B cell (primary cell): ENCODE measurements at regions not wholly inside any gene's neighbourhood (a gene's known extent, or its start where the extent isn't known, plus 50 kb on each side); places are given as distances from the start of the nearest gene placed in this dataset.

Experiments
- ATAC-seq: fragments of 200-7000 bp; cut with Tn5 transposase; one replicate; pipeline ENCODE4 v1.10.0; 2021; ENCODE audit warnings: low read depth, mild to moderate bottlenecking, moderate number of reproducible peaks, moderate library complexity
- CTCF ChIA-PET: fragments of 350-600 bp; sonication (Branson Sonifier 250); formaldehyde crosslinking; loops from one replicate; lab custom pipeline; 2021; ENCODE audit warnings: antibody characterized with exemption, inconsistent platforms; lab: Charles Lee
- POLR2A ChIA-PET: fragments of 350-600 bp; sonication (Branson Sonifier 250); formaldehyde crosslinking; loops from one replicate; lab custom pipeline; 2021; ENCODE audit warnings: antibody characterized with exemption; lab: Charles Lee
- DNase-seq: peaks from one replicate; pipeline ENCODE4 v3.0.0; 2013
- H2AFZ ChIP-seq: 2 replicates; pipeline ENCODE4 v1.6.1; 2012; ENCODE audit warnings: mild to moderate bottlenecking, low read depth, low read length; ENCODE audit not compliant: insufficient read depth, poor library complexity, severe bottlenecking
- H3K27ac ChIP-seq, 2 donors: 1 replicate in 1 of 2; 2 replicates in 1 of 2; pipeline ENCODE4 v1.5.1; 2012 to 2013; ENCODE audit warnings: low read length in 2 of 2, mild to moderate bottlenecking in 2 of 2, moderate library complexity in 1 of 2
- H3K27me3 ChIP-seq, 4 experiments: fragments of 200-600 bp in 1 of 4; sonication (generic) in 1 of 4; replicated peaks in 1 of 4; 1 replicate in 2 of 4; 2 replicates in 2 of 4; pipeline versions ENCODE4 v1.6.1 to v1.7.0; 2013 to 2016; ENCODE audit warnings: low read length in 3 of 4, mild to moderate bottlenecking in 2 of 4, mixed read lengths in 1 of 4, moderate library complexity in 1 of 4; ENCODE audit not compliant: insufficient read depth in 4 of 4, control insufficient read depth in 3 of 4; ENCODE audit errors: control extremely low read depth in 1 of 4
- H3K36me3 ChIP-seq, 2 experiments: replicated peaks in 1 of 2; 1 replicate in 1 of 2; 2 replicates in 1 of 2; pipeline versions ENCODE4 v1.6.1 to v1.7.1; 2013; ENCODE audit warnings: low read length in 1 of 2; ENCODE audit not compliant: insufficient read depth in 2 of 2, control insufficient read depth in 1 of 2; ENCODE audit errors: control extremely low read depth in 1 of 2, extremely low read depth in 1 of 2
- H3K4me1 ChIP-seq, 2 donors: fragments of 200-600 bp in 1 of 2; sonication (generic) in 1 of 2; 1 replicate in 1 of 2; 2 replicates in 1 of 2; pipeline versions ENCODE4 v1.5.1 to v1.6.1; 2013 to 2017; ENCODE audit warnings: low read length in 2 of 2; ENCODE audit not compliant: control insufficient read depth in 2 of 2, insufficient read depth in 2 of 2
- H3K4me2 ChIP-seq: replicated peaks from 2 replicates; pipeline ENCODE3; 2012; ENCODE audit warnings: mild to moderate bottlenecking, low read depth, low read length; ENCODE audit not compliant: poor library complexity, severe bottlenecking
- H3K4me3 ChIP-seq, 5 experiments: fragments of 200-600 bp in 1 of 5; sonication (generic) in 1 of 5; 1 replicate in 3 of 5; 2 replicates in 2 of 5; pipeline versions ENCODE4 v1.5.1 to v1.7.0; 2011 to 2016; ENCODE audit warnings: low read length in 4 of 5, mild to moderate bottlenecking in 4 of 5, low read depth in 2 of 5, control low read depth in 1 of 5, moderate library complexity in 1 of 5; ENCODE audit not compliant: insufficient read depth in 1 of 5; ENCODE audit errors: control extremely low read depth in 1 of 5, extremely low read depth in 1 of 5
- H3K79me2 ChIP-seq: fragments of 200-600 bp; sonication (generic); one replicate; pipeline ENCODE4 v1.6.0; 2016; ENCODE audit warnings: low read length; ENCODE audit not compliant: control insufficient read depth, insufficient read depth
- H3K9ac ChIP-seq: fragments of 200-600 bp; sonication (generic); 2 replicates; pipeline ENCODE4 v1.6.1; 2017; ENCODE audit warnings: mild to moderate bottlenecking, low read length, moderate library complexity
- H3K9me3 ChIP-seq, 3 donors: one replicate each; pipeline versions ENCODE4 v1.6.1 to v1.7.1; 2013; ENCODE audit warnings: low read length in 2 of 3; ENCODE audit not compliant: control insufficient read depth in 2 of 3, insufficient read depth in 1 of 3; ENCODE audit errors: control extremely low read depth in 1 of 3
- H4K20me1 ChIP-seq: 2 replicates; pipeline ENCODE4 v1.6.0; 2012; ENCODE audit warnings: mild to moderate bottlenecking, low read length; ENCODE audit not compliant: insufficient read depth, control insufficient read depth, poor library complexity, severe bottlenecking
- H3K27ac Mint-ChIP-seq: one replicate; pipeline ENCODE4 v1.8.0; 2021; ENCODE audit warnings: mixed read lengths
- H3K27me3 Mint-ChIP-seq: one replicate; pipeline ENCODE4 v1.8.0; 2021; ENCODE audit warnings: mixed read lengths
- H3K4me1 Mint-ChIP-seq: one replicate; pipeline ENCODE4 v1.8.0; 2021; ENCODE audit warnings: mixed read lengths
- H3K4me3 Mint-ChIP-seq: one replicate; pipeline ENCODE4 v1.8.0; 2021; ENCODE audit warnings: mixed read lengths
- H3K9me3 Mint-ChIP-seq: one replicate; pipeline ENCODE4 v1.8.0; 2022; ENCODE audit warnings: mixed read lengths; ENCODE audit not compliant: insufficient read depth
- EZH2 ChIP-seq: IDR thresholded peaks from 2 replicates; pipeline ENCODE4 v1.6.1; 2012; ENCODE audit warnings: borderline replicate concordance, low read depth, mild to moderate bottlenecking, moderate library complexity, low read length; ENCODE audit not compliant: insufficient read depth, poor library complexity, severe bottlenecking
- WGBS: methylation state at CpG from one replicate; pipeline ENCODE4 v1.1.5; 2013; ENCODE audit warnings: missing lambda C conversion rate; ENCODE audit not compliant: insufficient coverage; 5-methylcytosine and 5-hydroxymethylcytosine counted together
- intact Hi-C: fragments of 100-400 bp; cut with micrococcal nuclease; formaldehyde crosslinking; loops from one replicate; pipeline ENCODE4 v1.10.0; 2022
- TF ChIP-seq, protein P1 (sequence below): fragments of 200-600 bp; IDR thresholded peaks from one replicate; pipeline ENCODE4 v1.8.0; 2022; ENCODE audit warnings: antibody characterized with exemption, mild to moderate bottlenecking

- no peak for DNase-seq
- POLR2A ChIA-PET = no interaction called here
- no peak overlapping the region for H3K4me3 Mint-ChIP-seq
Measured at GRCh38 chr20:22308934-22309333, 275.4 kb downstream of the FOXA2 start.

GRCh38 chr20:22307409-22307808 is 277.0 kb downstream of the FOXA2 start:
- ChIA-PET CTCF (no interaction called here), POLR2A (no interaction called here)
- Mint-ChIP-seq H3K27ac (no peak overlapping the region), H3K4me1 (no peaks in the 10 kb centered on the region), H3K27me3 (peaks cover 8% of the 10 kb centered on the region), H3K4me3 (no peak overlapping the region), H3K9me3 (peaks cover 2% of the 10 kb centered on the region)
- Histone ChIP-seq H2AFZ (no peak overlapping the region), H3K4me1 (no peaks in the 10 kb centered on the region), H3K9ac (no peak overlapping the region), H3K9me3 (no peaks in the 10 kb centered on the region), H3K27ac (no peak overlapping the region), H3K4me3 (no peak overlapping the region), H4K20me1 (no peaks in the 10 kb centered on the region), H3K27me3 (peaks cover 0 to 6% (median 0%) of the 10 kb centered on the region in 4 experiments), H3K36me3 (no peaks in the 10 kb centered on the region), H3K79me2 (no peaks in the 10 kb centered on the region), H3K4me2 (no peak overlapping the region)
- WGBS = no CpG with 5 or more reads among the region's 1 CpG
- intact Hi-C loops = no loop called here
- DNase-seq (no peak), ATAC-seq (no peak)
- TF ChIP-seq, protein P1, sequence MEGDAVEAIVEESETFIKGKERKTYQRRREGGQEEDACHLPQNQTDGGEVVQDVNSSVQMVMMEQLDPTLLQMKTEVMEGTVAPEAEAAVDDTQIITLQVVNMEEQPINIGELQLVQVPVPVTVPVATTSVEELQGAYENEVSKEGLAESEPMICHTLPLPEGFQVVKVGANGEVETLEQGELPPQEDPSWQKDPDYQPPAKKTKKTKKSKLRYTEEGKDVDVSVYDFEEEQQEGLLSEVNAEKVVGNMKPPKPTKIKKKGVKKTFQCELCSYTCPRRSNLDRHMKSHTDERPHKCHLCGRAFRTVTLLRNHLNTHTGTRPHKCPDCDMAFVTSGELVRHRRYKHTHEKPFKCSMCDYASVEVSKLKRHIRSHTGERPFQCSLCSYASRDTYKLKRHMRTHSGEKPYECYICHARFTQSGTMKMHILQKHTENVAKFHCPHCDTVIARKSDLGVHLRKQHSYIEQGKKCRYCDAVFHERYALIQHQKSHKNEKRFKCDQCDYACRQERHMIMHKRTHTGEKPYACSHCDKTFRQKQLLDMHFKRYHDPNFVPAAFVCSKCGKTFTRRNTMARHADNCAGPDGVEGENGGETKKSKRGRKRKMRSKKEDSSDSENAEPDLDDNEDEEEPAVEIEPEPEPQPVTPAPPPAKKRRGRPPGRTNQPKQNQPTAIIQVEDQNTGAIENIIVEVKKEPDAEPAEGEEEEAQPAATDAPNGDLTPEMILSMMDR = no peak
- no peak for TF ChIP-seq EZH2

More at GRCh38 chr20:22308934-22309333, 275.4 kb downstream of the FOXA2 start:
- Histone ChIP-seq H3K36me3 (no peaks in the 10 kb centered on the region), H3K27me3 (peaks cover 0 to 5% (median 0%) of the 10 kb centered on the region in 4 experiments), H3K9me3 (no peaks in the 10 kb centered on the region), H3K4me2 (no peak overlapping the region), H4K20me1 (no peaks in the 10 kb centered on the region), H3K4me1 (no peaks in the 10 kb centered on the region), H3K79me2 (no peaks in the 10 kb centered on the region), H2AFZ (no peak overlapping the region), H3K4me3 (no peak overlapping the region), H3K9ac (no peak overlapping the region), H3K27ac (no peak overlapping the region)
- Mint-ChIP-seq H3K27ac (no peak overlapping the region), H3K27me3 (peaks cover 3% of the 10 kb centered on the region), H3K9me3 (no peaks in the 10 kb centered on the region), H3K4me1 (no peaks in the 10 kb centered on the region)
- TF ChIP-seq EZH2 = no peak
- no CpG with 5 or more reads among the region's 1 CpG for WGBS
- intact Hi-C loops = no loop called here
- ATAC-seq = no peak
- CTCF ChIA-PET = no interaction called here
